ENCODE measurements at regions not wholly inside any gene's neighbourhood (a gene's known extent, or its start where the extent isn't known, plus 50 kb on each side); places are given as distances from the start of the nearest gene placed in this dataset.

GRCh38 chr13:46949211-46949610 lies 52.4 kb upstream of the HTR2A start:
- peaks cover 25 to 29% of the 10 kb centered on the region in 2 experiments for H3K9me3 Mint-ChIP-seq

More at GRCh38 chr13:46949211-46949610, 52.4 kb upstream of the HTR2A start:
- Mint-ChIP-seq H3K4me1 (peaks cover 29 to 35% of the 10 kb centered on the region in 2 experiments), H3K27me3 (ENCODE audit: low read depth) (no peaks in the 10 kb centered on the region; the same call in 1 of the 2 replicates), H3K36me3 (ENCODE audit: insufficient read depth in 1 of 3, low read depth in 3 of 3) (peaks cover 24 to 38% (median 32%) of the 10 kb centered on the region in 3 experiments), H3K4me3 (no peak overlapping the region), H3K27ac (no peak overlapping the region)
- no peak overlapping the region for H3K9ac ChIP-seq (ENCODE audit: extremely low read depth, insufficient read length, low read length)
- H4K8ac ChIP-seq (replicated peaks; ENCODE audit: insufficient read length, low read depth, low read length) = no peak overlapping the region
- no peaks in the 10 kb centered on the region for H4K20me1 ChIP-seq (ENCODE audit: control insufficient read depth, insufficient read depth, insufficient read length)
- H3K27me3 ChIP-seq (ENCODE audit: insufficient read depth, low read length) = no peaks in the 10 kb centered on the region
- no peak overlapping the region for H3K27ac ChIP-seq (ENCODE audit: insufficient read length, low read depth, low read length)
- H3T11ph ChIP-seq (ENCODE audit: low read length) = no peak overlapping the region
- no peak overlapping the region for H2BK12ac ChIP-seq (ENCODE audit: insufficient read length, low read depth, low read length)
- H3K14ac ChIP-seq (ENCODE audit: insufficient read depth, low read length) = no peak overlapping the region
- H3K56ac ChIP-seq (ENCODE audit: insufficient read length, low read depth, low read length) = no peak overlapping the region
- H3K4ac ChIP-seq (ENCODE audit: low read depth, low read length) = no peak overlapping the region
- no peak overlapping the region for H3K4me2 ChIP-seq (ENCODE audit: insufficient read depth, insufficient read length, low read length)
- peak overlapping the region; percentile 23 for H2AK5ac ChIP-seq (ENCODE audit: insufficient read length, low read length)
- H3K9me3 ChIP-seq (ENCODE audit: control insufficient read depth, low read depth, low read length) = no peaks in the 10 kb centered on the region
- H3K4me1 ChIP-seq (ENCODE audit: insufficient read depth, low read length) = no peaks in the 10 kb centered on the region; the same call in 1 of the 2 replicates
- no peak overlapping the region for H4K91ac ChIP-seq (ENCODE audit: insufficient read length, low read depth, low read length)
- WGBS (ENCODE audit: extremely low coverage, insufficient read length, low lambda C conversion rate) = no CpG with 5 or more reads among the region's 3 CpGs
- H3K23me2 ChIP-seq (ENCODE audit: insufficient read length, low read depth, low read length, poor library complexity, severe bottlenecking) = no peaks in the 10 kb centered on the region
- no peak overlapping the region for H3K18ac ChIP-seq (ENCODE audit: insufficient read length, low read depth, low read length)
- H3K79me1 ChIP-seq (ENCODE audit: insufficient read depth, low read depth, low read length, poor library complexity, severe bottlenecking) = no peaks in the 10 kb centered on the region
- no peak overlapping the region for H2BK120ac ChIP-seq (ENCODE audit: low read depth, low read length, poor library complexity, severe bottlenecking)
- H2BK20ac ChIP-seq (ENCODE audit: low read depth, low read length, poor library complexity, severe bottlenecking) = no peak overlapping the region
- no peaks in the 10 kb centered on the region for H3K79me2 ChIP-seq (ENCODE audit: insufficient read depth, low read length)
- no peak overlapping the region for H2BK15ac ChIP-seq (ENCODE audit: low read depth, low read length)
- no peak for DNase-seq
- no peak overlapping the region for H4K5ac ChIP-seq (ENCODE audit: insufficient read length, low read depth, low read length)
- no peak overlapping the region for H2AFZ ChIP-seq (ENCODE audit: low read length)
- no peak for TF ChIP-seq CTCF (conservative IDR thresholded peaks at IDR 0.05)
- H2BK5ac ChIP-seq (ENCODE audit: insufficient read length, low read length) = no peak overlapping the region
- H3K23ac ChIP-seq (ENCODE audit: insufficient read length, low read depth, low read length) = no peak overlapping the region

All from H9 (cell line).